WI38 (cell line): ENCODE measurements at regions not wholly inside any gene's neighbourhood (a gene's known extent, or its start where the extent isn't known, plus 50 kb on each side); places are given as distances from the start of the nearest gene placed in this dataset.

Experiments
- H3K4me3 ChIP-seq: 2 replicates; pipeline ENCODE4 v1.5.1; 2011; ENCODE audit warnings: low read depth, mild to moderate bottlenecking, control low read depth, low read length
- CTCF ChIP-seq: IDR thresholded peaks from 2 replicates; pipeline ENCODE4 v1.5.1; 2012; ENCODE audit warnings: low read depth, mild to moderate bottlenecking, control low read depth, low read length

GRCh38 chr2:207390302-207391095, 139.3 kb upstream of the CREB1 start:
- H3K4me3 ChIP-seq, result no peak overlapping the region
- no peak for TF ChIP-seq CTCF

GRCh38 chr2:207394203-207394781, 135.5 kb upstream of the CREB1 start:
- H3K4me3 ChIP-seq, result no peak overlapping the region
- TF ChIP-seq CTCF, result no peak

GRCh38 chr2:207394812-207395534, 134.8 kb upstream of the CREB1 start:
- no peak for TF ChIP-seq CTCF

GRCh38 chr2:207395535-207396251, 134.1 kb upstream of the CREB1 start:
- no peak overlapping the region for H3K4me3 ChIP-seq
- no peak for TF ChIP-seq CTCF

More at GRCh38 chr2:207394812-207395534, 134.8 kb upstream of the CREB1 start:
- H3K4me3 ChIP-seq, result no peak overlapping the region

- H3K4me3 ChIP-seq, result no peak overlapping the region
- no peak for TF ChIP-seq CTCF
Measured at GRCh38 chr2:207397917-207398655, 131.7 kb upstream of the CREB1 start.

- no peak overlapping the region for H3K4me3 ChIP-seq
- TF ChIP-seq CTCF, result no peak
Measured at GRCh38 chr2:207399301-207399700, 130.5 kb upstream of the CREB1 start.
